Coronary artery (tissue), 2 donors: ENCODE measurements at regions not wholly inside any gene's neighbourhood (a gene's known extent, or its start where the extent isn't known, plus 50 kb on each side); places are given as distances from the start of the nearest gene placed in this dataset.
A peak's percentile ranks its signal among the peaks of the same experiment; 100 is the strongest.

ENCODE experiments used
- DNase-seq: peaks from one replicate; pipeline ENCODE4 v3.0.0-alpha.2; 2017; ENCODE audit warnings: low spot score
- H3K27ac ChIP-seq, 2 donors: fragments of 200-600 bp; sonication (generic); one replicate each; pipeline ENCODE4 v1.5.1; 2016 to 2019
- H3K4me3 ChIP-seq: fragments of 200-600 bp; sonication (generic); 2 replicates; pipeline ENCODE4 v1.5.1; 2016; ENCODE audit warnings: mild to moderate bottlenecking, moderate library complexity
- TF ChIP-seq, protein P1 (sequence below): fragments of 200-600 bp; sonication (generic); IDR thresholded peaks from one replicate; pipeline ENCODE4 v1.5.1; 2019; ENCODE audit warnings: antibody characterized with exemption

GRCh38 chr7:101708223-101708622 lies 79.1 kb upstream of the MYL10 start:
- DNase-seq, result no peak
- Histone ChIP-seq H3K4me3 (no peak overlapping the region), H3K27ac (no peak overlapping the region)
- TF ChIP-seq, protein P1, sequence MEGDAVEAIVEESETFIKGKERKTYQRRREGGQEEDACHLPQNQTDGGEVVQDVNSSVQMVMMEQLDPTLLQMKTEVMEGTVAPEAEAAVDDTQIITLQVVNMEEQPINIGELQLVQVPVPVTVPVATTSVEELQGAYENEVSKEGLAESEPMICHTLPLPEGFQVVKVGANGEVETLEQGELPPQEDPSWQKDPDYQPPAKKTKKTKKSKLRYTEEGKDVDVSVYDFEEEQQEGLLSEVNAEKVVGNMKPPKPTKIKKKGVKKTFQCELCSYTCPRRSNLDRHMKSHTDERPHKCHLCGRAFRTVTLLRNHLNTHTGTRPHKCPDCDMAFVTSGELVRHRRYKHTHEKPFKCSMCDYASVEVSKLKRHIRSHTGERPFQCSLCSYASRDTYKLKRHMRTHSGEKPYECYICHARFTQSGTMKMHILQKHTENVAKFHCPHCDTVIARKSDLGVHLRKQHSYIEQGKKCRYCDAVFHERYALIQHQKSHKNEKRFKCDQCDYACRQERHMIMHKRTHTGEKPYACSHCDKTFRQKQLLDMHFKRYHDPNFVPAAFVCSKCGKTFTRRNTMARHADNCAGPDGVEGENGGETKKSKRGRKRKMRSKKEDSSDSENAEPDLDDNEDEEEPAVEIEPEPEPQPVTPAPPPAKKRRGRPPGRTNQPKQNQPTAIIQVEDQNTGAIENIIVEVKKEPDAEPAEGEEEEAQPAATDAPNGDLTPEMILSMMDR, result no peak

GRCh38 chr7:101712652-101713051 lies 83.6 kb upstream of the MYL10 start:
- no peak overlapping the region for H3K4me3 ChIP-seq
- H3K27ac ChIP-seq, result no peak overlapping the region
- TF ChIP-seq, protein P1, result no peak
- DNase-seq, result no peak

DNA sequence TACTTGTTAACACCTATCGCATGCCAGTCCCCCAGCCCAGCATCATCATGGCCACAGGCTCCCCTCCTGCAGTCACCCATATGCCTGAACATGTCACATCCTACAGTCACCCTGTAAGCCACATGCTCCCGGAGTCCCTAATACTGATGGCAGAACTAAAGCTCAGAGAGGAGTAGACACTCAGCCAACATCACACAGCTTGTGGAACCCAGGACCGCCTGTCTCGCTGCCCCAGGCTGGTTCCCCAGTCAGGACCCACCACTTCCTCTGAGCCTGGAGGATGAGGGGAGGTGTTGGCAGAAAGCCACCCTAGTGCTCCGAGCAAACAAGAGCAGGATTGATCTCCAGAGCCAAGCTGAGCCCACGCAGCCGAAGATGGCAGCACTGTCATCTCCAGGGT lies 85.0 kb upstream of the MYL10 start:
- TF ChIP-seq, protein P1, result no peak
- no peak overlapping the region for H3K4me3 ChIP-seq
- no peak overlapping the region for H3K27ac ChIP-seq
- no peak for DNase-seq

GRCh38 chr7:101717628-101718357 lies 88.7 kb upstream of the MYL10 start:
- TF ChIP-seq, protein P1, result no peak
- Histone ChIP-seq H3K4me3 (no peak overlapping the region), H3K27ac (peak overlapping the region in 1 of 2 donors; percentile 52)
- DNase-seq, result no peak

DNA sequence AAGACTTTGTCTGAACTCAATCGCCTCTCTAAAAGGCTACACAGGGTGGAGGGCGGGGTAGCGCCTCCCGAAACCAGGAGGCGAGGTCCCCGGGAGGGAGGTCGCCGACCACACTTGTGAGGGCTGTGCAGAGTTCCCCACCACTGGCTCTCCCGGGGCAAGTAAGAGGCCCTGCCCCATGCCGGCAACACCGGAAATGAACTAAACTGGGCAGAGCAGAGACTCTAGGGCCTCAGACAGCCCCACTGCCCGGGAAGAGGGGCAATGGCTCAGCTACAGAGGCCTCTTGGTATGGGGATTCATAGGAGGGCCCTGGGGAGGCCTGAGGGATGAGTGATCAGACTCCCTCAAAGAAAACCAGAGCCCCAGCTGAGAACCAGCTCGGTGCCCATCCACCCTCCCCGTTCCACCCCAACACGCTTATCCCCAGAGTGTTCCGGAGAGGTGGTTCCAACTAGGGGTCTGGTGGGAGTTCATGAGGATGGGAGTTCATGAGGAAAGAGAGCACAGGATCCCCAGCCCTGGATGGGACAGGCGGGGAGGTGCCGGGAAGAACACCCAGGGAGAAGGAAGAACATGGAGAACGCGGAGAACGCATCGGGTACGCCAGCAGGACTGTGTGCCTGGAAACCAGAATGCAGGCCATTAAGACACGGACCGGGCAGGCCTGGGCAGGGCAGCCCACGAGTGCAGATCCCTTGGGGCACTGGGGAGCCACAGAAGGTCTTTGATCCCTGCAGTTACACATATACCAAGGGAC lies 89.4 kb upstream of the MYL10 start:
- TF ChIP-seq, protein P1, result no peak
- Histone ChIP-seq H3K27ac (peak overlapping the region in 1 of 2 donors; percentile 52), H3K4me3 (no peak overlapping the region)
- no peak for DNase-seq

DNA sequence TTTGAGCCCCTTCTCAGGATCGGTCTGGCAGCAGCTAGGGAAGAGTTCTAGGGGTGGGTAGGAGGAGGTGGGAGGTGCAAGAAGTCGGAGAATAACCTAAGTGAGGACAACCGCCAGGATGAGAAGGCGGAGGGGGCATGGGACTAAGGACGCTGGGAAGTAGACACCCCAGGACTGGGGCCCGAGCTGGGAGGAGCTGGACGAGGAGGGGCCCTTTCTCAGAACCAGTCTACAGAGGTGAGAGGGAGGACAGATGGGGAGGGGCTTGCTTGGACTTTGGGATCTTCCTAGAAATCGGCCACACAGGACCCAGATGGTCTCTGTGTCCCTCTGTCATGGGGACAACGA lies 90.0 kb upstream of the MYL10 start:
- TF ChIP-seq, protein P1, result no peak
- Histone ChIP-seq H3K27ac (no peak overlapping the region), H3K4me3 (no peak overlapping the region)
- no peak for DNase-seq

GRCh38 chr7:101720324-101720723 lies 91.2 kb upstream of the MYL10 start:
- no peak overlapping the region for H3K4me3 ChIP-seq
- TF ChIP-seq, protein P1, result no peak
- no peak overlapping the region for H3K27ac ChIP-seq
- DNase-seq, result no peak
